NOMO-1 treated with DMSO at 0.1 percent for 48 hours (cell line): ENCODE measurements at regions not wholly inside any gene's neighbourhood (a gene's known extent, or its start where the extent isn't known, plus 50 kb on each side); places are given as distances from the start of the nearest gene placed in this dataset.

ENCODE experiments used
- DNase-seq: peaks from one replicate; lab custom pipeline; 2025; ENCODE audit not compliant: unreplicated experiment; lab: John Stamatoyannopoulos, UW

DNA sequence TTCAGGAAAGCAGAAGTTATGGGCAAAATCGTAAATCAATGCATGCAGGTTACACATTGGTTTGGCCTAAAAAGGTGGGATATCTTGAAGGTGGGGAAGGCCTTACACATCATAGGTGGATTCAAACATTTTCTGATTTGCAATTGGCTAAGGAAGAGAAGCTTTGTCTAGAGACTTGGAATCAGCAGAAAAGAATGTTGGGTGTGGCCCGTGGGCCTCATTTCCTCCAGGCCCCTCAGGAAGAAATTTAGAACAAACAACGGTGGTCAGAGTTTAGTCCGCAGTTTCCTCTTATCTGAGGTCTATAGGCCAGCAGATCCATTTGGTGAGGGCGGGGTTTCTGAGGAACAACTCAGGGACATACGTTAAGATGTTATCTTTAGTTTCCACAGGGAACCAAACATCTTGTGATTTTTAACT lies 50.9 kb upstream of the AFF3 start:
- peak; percentile 88 for DNase-seq

GRCh38 chr2:100192825-100193224 lies 50.4 kb upstream of the AFF3 start:
- DNase-seq = peak; percentile 58

DNA sequence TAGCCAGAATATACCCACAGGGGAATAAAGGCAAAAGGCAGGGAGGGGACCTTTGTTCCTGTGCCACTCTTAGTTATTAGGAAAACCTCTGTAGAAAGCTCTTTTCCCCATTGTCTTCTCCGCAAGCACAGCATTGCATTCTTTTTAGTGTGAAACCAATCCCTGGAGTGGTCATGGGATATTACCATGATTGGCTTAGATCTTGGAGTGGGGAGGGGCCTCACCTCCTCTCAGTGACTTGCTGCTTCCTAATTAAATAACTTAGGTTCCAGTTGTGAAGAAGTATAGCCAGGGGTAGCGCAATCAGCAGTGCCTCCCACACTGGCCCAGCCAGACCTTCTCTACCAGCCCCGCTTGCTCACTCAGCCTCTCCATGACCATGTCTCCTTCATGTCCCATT lies 49.9 kb upstream of the AFF3 start:
- no peak for DNase-seq
